GM23338 (cell line): ENCODE measurements at regions not wholly inside any gene's neighbourhood (a gene's known extent, or its start where the extent isn't known, plus 50 kb on each side); places are given as distances from the start of the nearest gene placed in this dataset.

Source experiments
- CREB1 ChIP-seq: fragments of 250-450 bp; sonication (Bioruptor Pico); IDR thresholded peaks from 2 replicates; pipeline ENCODE4 v1.5.0; 2020; ENCODE audit warnings: low read depth, mild to moderate bottlenecking, moderate library complexity
- CTCF ChIP-seq, 2 experiments: fragments of 200-600 bp in 1 of 2; sonication (generic) in 1 of 2; conservative IDR thresholded peaks; 2 replicates each; pipeline versions ENCODE4 v1.5.1 to v1.6.1; 2016 to 2017; ENCODE audit warnings: antibody characterized with exemption in 2 of 2, low read depth in 2 of 2, mild to moderate bottlenecking in 2 of 2, moderate library complexity in 1 of 2
- ETS1 ChIP-seq: IDR thresholded peaks from 2 replicates; pipeline ENCODE4 v1.6.1; 2016; ENCODE audit warnings: antibody characterized with exemption
- EZH2 ChIP-seq: fragments of 200-600 bp; sonication (generic); IDR thresholded peaks from one replicate; pipeline ENCODE4 v1.8.0; 2017; ENCODE audit warnings: antibody characterized with exemption, mild to moderate bottlenecking, low read depth; ENCODE audit not compliant: unreplicated experiment
- EZH2phosphoT487 ChIP-seq: fragments of 200-600 bp; sonication (generic); IDR thresholded peaks from one replicate; pipeline ENCODE4 v1.8.1; 2018; ENCODE audit warnings: antibody characterized with exemption; ENCODE audit not compliant: unreplicated experiment
- NANOG ChIP-seq: IDR thresholded peaks from 2 replicates; pipeline ENCODE4 v1.6.1; 2016; ENCODE audit warnings: antibody characterized with exemption, borderline replicate concordance
- POLR2AphosphoS5 ChIP-seq: IDR thresholded peaks from 2 replicates; pipeline ENCODE4 v1.6.1; 2016; ENCODE audit warnings: antibody characterized with exemption, low read depth
- REST ChIP-seq: IDR thresholded peaks from one replicate; pipeline ENCODE4 v1.6.1; 2018; ENCODE audit warnings: antibody characterized with exemption; ENCODE audit not compliant: unreplicated experiment
- STAT1 ChIP-seq: IDR thresholded peaks from one replicate; pipeline ENCODE4 v1.6.1; 2016; ENCODE audit warnings: antibody characterized with exemption; ENCODE audit not compliant: unreplicated experiment
- ZNF114 ChIP-seq: fragments of 250-450 bp; sonication (Bioruptor Pico); IDR thresholded peaks from 2 replicates; pipeline ENCODE4 v1.5.0; 2020; ENCODE audit warnings: mild to moderate bottlenecking, moderate library complexity

- TF ChIP-seq CTCF (conservative IDR thresholded peaks at IDR 0.05; ENCODE audit: low read depth in 2 of 2): no peak
- TF ChIP-seq EZH2phosphoT487: no peak
- TF ChIP-seq EZH2: no peak
- no peak for TF ChIP-seq REST
- no peak for TF ChIP-seq NANOG
- no peak for TF ChIP-seq STAT1
- no peak for TF ChIP-seq POLR2AphosphoS5
- no peak for TF ChIP-seq ETS1
- no peak for TF ChIP-seq ZNF114 (CRISPR knock-in tag)
- TF ChIP-seq CREB1 (CRISPR knock-in tag): no peak
Observed at GRCh38 chrX:131942034-131942433, 81.1 kb upstream of the STK26 start.
